ENCODE measurements at regions not wholly inside any gene's neighbourhood (a gene's known extent, or its start where the extent isn't known, plus 50 kb on each side); places are given as distances from the start of the nearest gene placed in this dataset.

GRCh38 chr18:68455229-68455603 is 259.7 kb downstream of the TMX3 start:
- TF ChIP-seq CTCF (IDR thresholded peaks at IDR 0.05; ENCODE audit: low read depth, low read length) (no peak), EZH2phosphoT487 (IDR thresholded peaks at IDR 0.05; ENCODE audit: low read depth) (no peak)

All from OCI-LY3 (cell line).